ENCODE measurements at regions not wholly inside any gene's neighbourhood (a gene's known extent, or its start where the extent isn't known, plus 50 kb on each side); places are given as distances from the start of the nearest gene placed in this dataset.

- DNase-seq (ENCODE audit: low spot score): no peak
- Histone ChIP-seq H3K27ac (no peak overlapping the region), H3K4me3 (no peak overlapping the region)
- no peak for TF ChIP-seq CTCF (IDR thresholded peaks at IDR 0.05)
These were observed 61.3 kb upstream of the METAP2 start for GRCh38 chr12:95412482-95413311.

- no peak for TF ChIP-seq CTCF (IDR thresholded peaks at IDR 0.05)
- no peak overlapping the region for H3K4me3 ChIP-seq
- DNase-seq (ENCODE audit: low spot score): no peak
- no peak overlapping the region for H3K27ac ChIP-seq
These were observed 60.4 kb upstream of the METAP2 start for GRCh38 chr12:95413576-95413975.

- Histone ChIP-seq H3K4me3 (no peak overlapping the region), H3K27ac (peak overlapping the region in 1 of 2 donors; percentile 32)
- TF ChIP-seq CTCF (IDR thresholded peaks at IDR 0.05): no peak
- no peak for DNase-seq (ENCODE audit: low spot score)
These were observed 58.5 kb upstream of the METAP2 start for GRCh38 chr12:95415451-95415850.

- TF ChIP-seq CTCF (IDR thresholded peaks at IDR 0.05): no peak
- no peak overlapping the region for H3K4me3 ChIP-seq
- peak overlapping the region; percentile 61 to 68 for H3K27ac ChIP-seq
- DNase-seq (ENCODE audit: low spot score): no peak
These were observed 57.8 kb upstream of the METAP2 start for GRCh38 chr12:95416111-95416636.

- peak overlapping the region; percentile 68 to 75 for H3K27ac ChIP-seq
- H3K4me3 ChIP-seq: no peak overlapping the region
- TF ChIP-seq CTCF (IDR thresholded peaks at IDR 0.05): no peak
- DNase-seq (ENCODE audit: low spot score): no peak
These were observed 56.6 kb upstream of the METAP2 start for GRCh38 chr12:95417372-95417771.

GRCh38 chr12:95418142-95418541 is 55.8 kb upstream of the METAP2 start:
- Histone ChIP-seq H3K27ac (peak overlapping the region; percentile 60 to 68), H3K4me3 (no peak overlapping the region)
- DNase-seq (ENCODE audit: low spot score): no peak
- TF ChIP-seq CTCF (IDR thresholded peaks at IDR 0.05): no peak

Data from coronary artery (tissue), 2 donors.